H7 (cell line): ENCODE measurements at regions not wholly inside any gene's neighbourhood (a gene's known extent, or its start where the extent isn't known, plus 50 kb on each side); places are given as distances from the start of the nearest gene placed in this dataset.

Experiments used
- DNase-seq: peaks from one replicate; pipeline ENCODE4 v3.0.0; 2012
- H3K27me3 ChIP-seq: 2 replicates; pipeline ENCODE4 v1.6.0; 2011; ENCODE audit warnings: mild to moderate bottlenecking, low read length; ENCODE audit not compliant: control insufficient read depth, insufficient read depth
- H3K36me3 ChIP-seq: replicated peaks from 2 replicates; pipeline ENCODE4 v1.5.1; 2011; ENCODE audit warnings: low read length; ENCODE audit not compliant: control insufficient read depth, insufficient read depth
- H3K4me3 ChIP-seq: 2 replicates; pipeline ENCODE4 v1.5.1; 2011; ENCODE audit warnings: low read depth, mild to moderate bottlenecking, control low read depth, low read length, moderate library complexity; ENCODE audit not compliant: insufficient read depth

GRCh38 chr20:11156922-11157321, 483.1 kb upstream of the JAG1 start:
- peak; percentile 1 for DNase-seq
- Histone ChIP-seq H3K4me3 (no peak overlapping the region), H3K36me3 (no peaks in the 10 kb centered on the region), H3K27me3 (no peaks in the 10 kb centered on the region)

- H3K36me3 ChIP-seq: no peaks in the 10 kb centered on the region
- no peak for DNase-seq
- H3K27me3 ChIP-seq: no peaks in the 10 kb centered on the region
- no peak overlapping the region for H3K4me3 ChIP-seq
Measured at GRCh38 chr20:11158146-11158545, 484.3 kb upstream of the JAG1 start.

- no peaks in the 10 kb centered on the region for H3K27me3 ChIP-seq
- DNase-seq: no peak
- H3K36me3 ChIP-seq: no peaks in the 10 kb centered on the region
- H3K4me3 ChIP-seq: no peak overlapping the region
Measured at GRCh38 chr20:11158589-11158988, 484.8 kb upstream of the JAG1 start.

DNA sequence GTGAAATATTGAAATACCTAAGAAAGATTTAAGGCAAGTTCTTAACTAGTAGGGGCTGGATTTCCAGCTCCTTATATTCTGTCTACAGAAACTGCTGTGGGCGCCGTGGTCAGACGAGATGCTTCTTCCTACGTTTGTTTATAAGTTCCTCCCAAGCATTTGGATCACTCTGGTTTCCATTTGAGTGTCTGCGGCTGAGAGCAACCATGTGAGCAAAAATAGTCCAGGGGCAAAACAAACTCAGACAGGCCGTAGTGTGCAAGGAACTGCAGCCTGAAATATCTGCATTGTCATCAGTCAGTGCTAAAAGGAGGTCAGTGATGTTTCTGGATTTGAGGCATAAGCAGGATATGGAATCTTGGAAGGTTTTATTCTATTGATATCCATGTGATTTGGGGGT, 485.9 kb upstream of the JAG1 start:
- no peaks in the 10 kb centered on the region for H3K27me3 ChIP-seq
- H3K36me3 ChIP-seq: no peaks in the 10 kb centered on the region
- DNase-seq: no peak
- H3K4me3 ChIP-seq: no peak overlapping the region

- no peaks in the 10 kb centered on the region for H3K36me3 ChIP-seq
- DNase-seq: no peak
- no peak overlapping the region for H3K4me3 ChIP-seq
- no peaks in the 10 kb centered on the region for H3K27me3 ChIP-seq
Measured at GRCh38 chr20:11162026-11162775, 488.4 kb upstream of the JAG1 start.

GRCh38 chr20:11165789-11166188, 492.0 kb upstream of the JAG1 start:
- Histone ChIP-seq H3K4me3 (no peak overlapping the region), H3K27me3 (no peaks in the 10 kb centered on the region), H3K36me3 (no peaks in the 10 kb centered on the region)
- no peak for DNase-seq

- no peaks in the 10 kb centered on the region for H3K27me3 ChIP-seq
Measured at GRCh38 chr20:11166712-11167111, 492.9 kb upstream of the JAG1 start.

DNA sequence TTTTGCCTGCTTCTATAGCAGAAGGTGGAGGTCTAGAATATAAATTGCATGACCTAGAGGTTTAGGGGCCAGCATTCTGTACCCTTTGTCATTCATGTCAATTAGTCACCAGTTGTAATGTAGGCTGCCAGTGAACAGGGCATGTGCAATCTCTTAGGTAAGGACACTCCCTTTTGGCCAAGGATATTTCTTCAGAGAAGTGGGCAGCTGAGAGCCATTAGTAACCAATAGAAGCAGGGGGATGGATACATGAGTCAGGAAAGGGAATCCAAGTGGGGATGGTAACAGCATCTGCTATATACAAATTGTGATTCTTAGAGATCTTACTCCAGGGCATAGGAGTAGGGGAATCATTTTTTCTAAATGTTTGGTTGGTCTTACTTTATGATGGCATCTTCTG, 494.2 kb upstream of the JAG1 start:
- DNase-seq: no peak
- Histone ChIP-seq H3K36me3 (no peaks in the 10 kb centered on the region), H3K4me3 (no peak overlapping the region), H3K27me3 (no peaks in the 10 kb centered on the region)

More at GRCh38 chr20:11166712-11167111, 492.9 kb upstream of the JAG1 start:
- DNase-seq: no peak
- Histone ChIP-seq H3K36me3 (no peaks in the 10 kb centered on the region), H3K4me3 (no peak overlapping the region)

- DNase-seq: no peak
- no peaks in the 10 kb centered on the region for H3K27me3 ChIP-seq
- no peak overlapping the region for H3K4me3 ChIP-seq
- H3K36me3 ChIP-seq: no peaks in the 10 kb centered on the region
Measured at GRCh38 chr20:11170025-11170424, 496.2 kb upstream of the JAG1 start.

DNA sequence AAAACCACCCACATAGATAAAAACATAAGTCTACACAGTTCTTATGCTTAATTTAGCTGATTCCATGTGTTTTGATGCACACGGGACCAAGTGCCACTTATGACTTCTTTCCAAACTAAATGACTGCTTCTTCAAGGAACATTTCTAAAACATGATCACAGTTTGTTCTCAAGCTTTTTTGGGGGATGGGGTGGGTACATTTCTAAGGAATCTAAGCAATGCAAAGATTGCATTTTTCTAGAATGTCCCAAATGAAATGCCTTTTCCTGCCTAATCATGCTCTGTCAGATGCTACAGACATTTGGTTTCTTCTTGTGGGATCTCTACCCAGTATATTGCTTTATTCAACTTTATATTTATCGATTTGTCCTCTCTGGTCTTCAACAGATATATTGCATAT, 496.8 kb upstream of the JAG1 start:
- no peak for DNase-seq
- Histone ChIP-seq H3K4me3 (no peak overlapping the region), H3K27me3 (no peaks in the 10 kb centered on the region), H3K36me3 (no peaks in the 10 kb centered on the region)

GRCh38 chr20:11172881-11173280, 499.1 kb upstream of the JAG1 start:
- no peak for DNase-seq
- H3K36me3 ChIP-seq: no peaks in the 10 kb centered on the region
- no peak overlapping the region for H3K4me3 ChIP-seq
- H3K27me3 ChIP-seq: no peaks in the 10 kb centered on the region

DNA sequence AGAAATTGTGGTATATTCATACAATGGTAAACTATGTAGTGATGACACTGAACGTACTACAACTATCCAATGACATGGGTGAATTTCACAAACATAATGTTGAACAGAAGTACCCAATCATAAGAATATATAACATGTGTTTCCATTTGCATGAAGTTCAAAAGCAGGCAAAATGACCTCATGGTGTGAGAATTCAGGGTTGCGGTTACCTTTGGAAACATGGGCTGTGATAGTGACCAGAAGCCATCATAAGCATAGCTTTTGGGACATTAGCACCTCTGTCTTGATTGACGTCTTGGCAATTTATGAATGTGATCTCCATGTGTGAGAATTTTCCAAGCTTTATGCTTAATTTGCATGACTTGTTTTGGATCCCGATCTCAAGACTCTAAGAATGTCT, 500.1 kb upstream of the JAG1 start:
- no peaks in the 10 kb centered on the region for H3K36me3 ChIP-seq
- no peak overlapping the region for H3K4me3 ChIP-seq
- no peaks in the 10 kb centered on the region for H3K27me3 ChIP-seq
- DNase-seq: no peak

- H3K27me3 ChIP-seq: no peaks in the 10 kb centered on the region
- DNase-seq: no peak
- no peak overlapping the region for H3K4me3 ChIP-seq
- no peaks in the 10 kb centered on the region for H3K36me3 ChIP-seq
Measured at GRCh38 chr20:11174861-11175260, 501.1 kb upstream of the JAG1 start.

DNA sequence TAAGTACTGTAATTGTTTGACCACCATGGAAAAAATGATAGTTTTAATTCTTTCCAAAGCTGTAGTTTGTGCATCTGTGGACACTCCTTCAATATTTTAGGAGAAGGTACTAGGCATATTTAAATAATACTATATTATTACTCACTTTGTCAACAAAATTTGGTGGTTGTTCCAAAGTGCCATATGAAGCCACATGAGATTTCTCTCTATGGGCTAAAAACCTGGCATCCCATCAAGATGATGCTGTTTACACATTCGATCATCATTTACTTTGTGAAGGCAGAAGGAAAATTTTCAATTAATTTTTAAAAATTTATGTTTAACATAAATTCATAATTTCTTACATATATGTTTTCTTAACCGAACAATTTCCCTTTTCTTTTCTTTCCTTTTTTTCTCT, 502.6 kb upstream of the JAG1 start:
- no peaks in the 10 kb centered on the region for H3K36me3 ChIP-seq
- no peak overlapping the region for H3K4me3 ChIP-seq
- no peaks in the 10 kb centered on the region for H3K27me3 ChIP-seq
- DNase-seq: no peak

GRCh38 chr20:11178946-11179654, 505.3 kb upstream of the JAG1 start:
- no peak overlapping the region for H3K4me3 ChIP-seq
- no peaks in the 10 kb centered on the region for H3K27me3 ChIP-seq
- no peak for DNase-seq
- H3K36me3 ChIP-seq: no peaks in the 10 kb centered on the region
